ENCODE measurements at regions not wholly inside any gene's neighbourhood (a gene's known extent, or its start where the extent isn't known, plus 50 kb on each side); places are given as distances from the start of the nearest gene placed in this dataset.

- Histone ChIP-seq H3K27ac (ENCODE audit: low read depth in 1 of 2, low read length in 1 of 2) (no peak overlapping the region), H3K4me1 (ENCODE audit: control insufficient read depth in 2 of 2, insufficient read depth in 2 of 2, low read length in 2 of 2) (no peaks in the 10 kb centered on the region), H3K36me3 (ENCODE audit: control insufficient read depth in 2 of 2, insufficient read depth in 2 of 2, low read length in 1 of 2) (no peaks in the 10 kb centered on the region), H3K4me3 (ENCODE audit: low read length in 2 of 2) (no peak overlapping the region), H3K9me3 (ENCODE audit: control insufficient read depth in 2 of 2, insufficient read depth in 1 of 2, low read length in 1 of 2) (no peaks in the 10 kb centered on the region), H3K27me3 (ENCODE audit: control insufficient read depth in 2 of 2, insufficient read depth in 1 of 2, low read length in 1 of 2) (no peaks in the 10 kb centered on the region)
- WGBS: 86% methylated on average over 3 of the region's 3 CpGs
- DNase-seq (ENCODE audit: low read depth in 6 of 9, low spot score in 9 of 9): no peak
These were observed 517.5 kb upstream of the SPHKAP start for GRCh38 chr2:228698963-228699362.

GRCh38 chr2:228697456-228697855 lies 516.0 kb upstream of the SPHKAP start:
- Histone ChIP-seq H3K27ac (ENCODE audit: low read depth in 1 of 2, low read length in 1 of 2) (no peak overlapping the region), H3K4me1 (ENCODE audit: control insufficient read depth in 2 of 2, insufficient read depth in 2 of 2, low read length in 2 of 2) (no peaks in the 10 kb centered on the region), H3K27me3 (ENCODE audit: control insufficient read depth in 2 of 2, insufficient read depth in 1 of 2, low read length in 1 of 2) (no peaks in the 10 kb centered on the region), H3K9me3 (ENCODE audit: control insufficient read depth in 2 of 2, insufficient read depth in 1 of 2, low read length in 1 of 2) (no peaks in the 10 kb centered on the region), H3K4me3 (ENCODE audit: low read length in 2 of 2) (no peak overlapping the region), H3K36me3 (ENCODE audit: control insufficient read depth in 2 of 2, insufficient read depth in 2 of 2, low read length in 1 of 2) (no peaks in the 10 kb centered on the region)
- DNase-seq (ENCODE audit: low read depth in 6 of 9, low spot score in 9 of 9): no peak
- WGBS: 83% methylated on average over 3 of the region's 3 CpGs

- WGBS: 92% methylated on average over 7 of the region's 7 CpGs
- no peaks in the 10 kb centered on the region for H3K27me3 ChIP-seq (ENCODE audit: control insufficient read depth in 2 of 2, insufficient read depth in 1 of 2, low read length in 1 of 2)
- no peak overlapping the region for H3K4me3 ChIP-seq (ENCODE audit: low read length in 2 of 2)
- no peak for DNase-seq (ENCODE audit: low read depth in 6 of 9, low spot score in 9 of 9)
- H3K9me3 ChIP-seq (ENCODE audit: control insufficient read depth in 2 of 2, insufficient read depth in 1 of 2, low read length in 1 of 2): no peaks in the 10 kb centered on the region
- H3K27ac ChIP-seq (ENCODE audit: low read depth in 1 of 2, low read length in 1 of 2): no peak overlapping the region
- no peaks in the 10 kb centered on the region for H3K36me3 ChIP-seq (ENCODE audit: control insufficient read depth in 2 of 2, insufficient read depth in 2 of 2, low read length in 1 of 2)
- H3K4me1 ChIP-seq (ENCODE audit: control insufficient read depth in 2 of 2, insufficient read depth in 2 of 2, low read length in 2 of 2): no peaks in the 10 kb centered on the region
These were observed 509.2 kb upstream of the SPHKAP start for GRCh38 chr2:228690681-228691080.

GRCh38 chr2:228689053-228689452 lies 507.6 kb upstream of the SPHKAP start:
- DNase-seq (ENCODE audit: low read depth in 6 of 9, low spot score in 9 of 9): no peak
- no peak overlapping the region for H3K4me3 ChIP-seq (ENCODE audit: low read length in 2 of 2)

GRCh38 chr2:228688007-228688645 lies 506.6 kb upstream of the SPHKAP start:
- Histone ChIP-seq H3K27ac (ENCODE audit: low read depth in 1 of 2, low read length in 1 of 2) (no peak overlapping the region), H3K27me3 (ENCODE audit: control insufficient read depth in 2 of 2, insufficient read depth in 1 of 2, low read length in 1 of 2) (no peaks in the 10 kb centered on the region), H3K4me3 (ENCODE audit: low read length in 2 of 2) (no peak overlapping the region), H3K36me3 (ENCODE audit: control insufficient read depth in 2 of 2, insufficient read depth in 2 of 2, low read length in 1 of 2) (no peaks in the 10 kb centered on the region), H3K4me1 (ENCODE audit: control insufficient read depth in 2 of 2, insufficient read depth in 2 of 2, low read length in 2 of 2) (no peaks in the 10 kb centered on the region), H3K9me3 (ENCODE audit: control insufficient read depth in 2 of 2, insufficient read depth in 1 of 2, low read length in 1 of 2) (no peaks in the 10 kb centered on the region)
- 91% methylated on average over 5 of the region's 5 CpGs for WGBS
- no peak for DNase-seq (ENCODE audit: low read depth in 6 of 9, low spot score in 9 of 9)

More at GRCh38 chr2:228689053-228689452, 507.6 kb upstream of the SPHKAP start:
- no peaks in the 10 kb centered on the region for H3K4me1 ChIP-seq (ENCODE audit: control insufficient read depth in 2 of 2, insufficient read depth in 2 of 2, low read length in 2 of 2)
- no peaks in the 10 kb centered on the region for H3K27me3 ChIP-seq (ENCODE audit: control insufficient read depth in 2 of 2, insufficient read depth in 1 of 2, low read length in 1 of 2)
- no peaks in the 10 kb centered on the region for H3K36me3 ChIP-seq (ENCODE audit: control insufficient read depth in 2 of 2, insufficient read depth in 2 of 2, low read length in 1 of 2)
- no peak overlapping the region for H3K27ac ChIP-seq (ENCODE audit: low read depth in 1 of 2, low read length in 1 of 2)
- H3K9me3 ChIP-seq (ENCODE audit: control insufficient read depth in 2 of 2, insufficient read depth in 1 of 2, low read length in 1 of 2): no peaks in the 10 kb centered on the region
- WGBS: 26% methylated on average over 7 of the region's 7 CpGs

GRCh38 chr2:228681979-228682378 lies 500.5 kb upstream of the SPHKAP start:
- Histone ChIP-seq H3K9me3 (ENCODE audit: control insufficient read depth in 2 of 2, insufficient read depth in 1 of 2, low read length in 1 of 2) (no peaks in the 10 kb centered on the region), H3K27ac (ENCODE audit: low read depth in 1 of 2, low read length in 1 of 2) (no peak overlapping the region), H3K4me1 (ENCODE audit: control insufficient read depth in 2 of 2, insufficient read depth in 2 of 2, low read length in 2 of 2) (no peaks in the 10 kb centered on the region), H3K36me3 (ENCODE audit: control insufficient read depth in 2 of 2, insufficient read depth in 2 of 2, low read length in 1 of 2) (no peaks in the 10 kb centered on the region), H3K27me3 (ENCODE audit: control insufficient read depth in 2 of 2, insufficient read depth in 1 of 2, low read length in 1 of 2) (no peaks in the 10 kb centered on the region), H3K4me3 (ENCODE audit: low read length in 2 of 2) (no peak overlapping the region)
- WGBS: 25% methylated on average over 1 of the region's 1 CpG
- DNase-seq (ENCODE audit: low read depth in 6 of 9, low spot score in 9 of 9): no peak

GRCh38 chr2:228681426-228681825 lies 499.9 kb upstream of the SPHKAP start:
- Histone ChIP-seq H3K4me1 (ENCODE audit: control insufficient read depth in 2 of 2, insufficient read depth in 2 of 2, low read length in 2 of 2) (no peaks in the 10 kb centered on the region), H3K27me3 (ENCODE audit: control insufficient read depth in 2 of 2, insufficient read depth in 1 of 2, low read length in 1 of 2) (no peaks in the 10 kb centered on the region), H3K36me3 (ENCODE audit: control insufficient read depth in 2 of 2, insufficient read depth in 2 of 2, low read length in 1 of 2) (no peaks in the 10 kb centered on the region), H3K4me3 (ENCODE audit: low read length in 2 of 2) (no peak overlapping the region), H3K9me3 (ENCODE audit: control insufficient read depth in 2 of 2, insufficient read depth in 1 of 2, low read length in 1 of 2) (no peaks in the 10 kb centered on the region), H3K27ac (ENCODE audit: low read depth in 1 of 2, low read length in 1 of 2) (no peak overlapping the region)
- 25% methylated on average over 5 of the region's 5 CpGs for WGBS
- no peak for DNase-seq (ENCODE audit: low read depth in 6 of 9, low spot score in 9 of 9)

- Histone ChIP-seq H3K27me3 (ENCODE audit: control insufficient read depth in 2 of 2, insufficient read depth in 1 of 2, low read length in 1 of 2) (no peaks in the 10 kb centered on the region), H3K4me3 (ENCODE audit: low read length in 2 of 2) (no peak overlapping the region), H3K36me3 (ENCODE audit: control insufficient read depth in 2 of 2, insufficient read depth in 2 of 2, low read length in 1 of 2) (no peaks in the 10 kb centered on the region), H3K9me3 (ENCODE audit: control insufficient read depth in 2 of 2, insufficient read depth in 1 of 2, low read length in 1 of 2) (no peaks in the 10 kb centered on the region), H3K27ac (ENCODE audit: low read depth in 1 of 2, low read length in 1 of 2) (no peak overlapping the region), H3K4me1 (ENCODE audit: control insufficient read depth in 2 of 2, insufficient read depth in 2 of 2, low read length in 2 of 2) (no peaks in the 10 kb centered on the region)
- DNase-seq (ENCODE audit: low read depth in 6 of 9, low spot score in 9 of 9): no peak
- 91% methylated on average over 4 of the region's 4 CpGs for WGBS
These were observed 496.6 kb upstream of the SPHKAP start for GRCh38 chr2:228678110-228678509.

- no peak for DNase-seq (ENCODE audit: low read depth in 6 of 9, low spot score in 9 of 9)
- Histone ChIP-seq H3K4me3 (ENCODE audit: low read length in 2 of 2) (no peak overlapping the region), H3K4me1 (ENCODE audit: control insufficient read depth in 2 of 2, insufficient read depth in 2 of 2, low read length in 2 of 2) (no peaks in the 10 kb centered on the region), H3K27ac (ENCODE audit: low read depth in 1 of 2, low read length in 1 of 2) (no peak overlapping the region), H3K9me3 (ENCODE audit: control insufficient read depth in 2 of 2, insufficient read depth in 1 of 2, low read length in 1 of 2) (no peaks in the 10 kb centered on the region), H3K36me3 (ENCODE audit: control insufficient read depth in 2 of 2, insufficient read depth in 2 of 2, low read length in 1 of 2) (no peaks in the 10 kb centered on the region), H3K27me3 (ENCODE audit: control insufficient read depth in 2 of 2, insufficient read depth in 1 of 2, low read length in 1 of 2) (no peaks in the 10 kb centered on the region)
These were observed 494.2 kb upstream of the SPHKAP start for GRCh38 chr2:228675646-228676045.

GRCh38 chr2:228675091-228675490 lies 493.6 kb upstream of the SPHKAP start:
- no peaks in the 10 kb centered on the region for H3K4me1 ChIP-seq (ENCODE audit: control insufficient read depth in 2 of 2, insufficient read depth in 2 of 2, low read length in 2 of 2)
- WGBS: 49% methylated on average over 2 of the region's 2 CpGs
- H3K27ac ChIP-seq (ENCODE audit: low read depth in 1 of 2, low read length in 1 of 2): no peak overlapping the region
- no peak overlapping the region for H3K4me3 ChIP-seq (ENCODE audit: low read length in 2 of 2)
- H3K27me3 ChIP-seq (ENCODE audit: control insufficient read depth in 2 of 2, insufficient read depth in 1 of 2, low read length in 1 of 2): no peaks in the 10 kb centered on the region
- H3K36me3 ChIP-seq (ENCODE audit: control insufficient read depth in 2 of 2, insufficient read depth in 2 of 2, low read length in 1 of 2): no peaks in the 10 kb centered on the region
- no peak for DNase-seq (ENCODE audit: low read depth in 6 of 9, low spot score in 9 of 9)
- no peaks in the 10 kb centered on the region for H3K9me3 ChIP-seq (ENCODE audit: control insufficient read depth in 2 of 2, insufficient read depth in 1 of 2, low read length in 1 of 2)
